LoVo (cell line): ENCODE measurements at regions not wholly inside any gene's neighbourhood (a gene's known extent, or its start where the extent isn't known, plus 50 kb on each side); places are given as distances from the start of the nearest gene placed in this dataset.

Experiments
- DNase-seq: peaks from one replicate; pipeline ENCODE4 v3.0.0-alpha.2; 2016; ENCODE audit warnings: low spot score

DNA sequence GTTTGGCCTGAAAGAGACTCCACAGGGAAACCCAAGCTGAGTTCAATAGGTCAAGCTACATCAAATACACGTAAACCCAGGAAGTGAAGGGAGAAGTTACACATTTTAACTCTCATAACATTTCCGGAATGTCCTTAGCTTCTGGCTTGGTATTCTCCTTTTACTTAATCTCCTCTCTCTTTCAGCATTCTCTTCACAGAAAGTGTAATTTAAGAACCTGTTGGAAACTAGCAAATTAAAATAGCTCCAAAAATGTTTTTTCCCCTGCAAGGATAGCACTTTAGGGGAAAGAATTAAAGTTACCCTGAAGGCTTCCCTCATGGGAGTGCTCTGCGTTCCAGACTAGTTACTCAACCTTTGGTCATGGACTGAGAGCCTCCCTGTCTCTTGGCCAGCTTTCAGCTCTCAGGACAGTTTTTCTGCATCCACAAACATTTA, 292.7 kb upstream of the TARS1 start:
- no peak for DNase-seq

DNA sequence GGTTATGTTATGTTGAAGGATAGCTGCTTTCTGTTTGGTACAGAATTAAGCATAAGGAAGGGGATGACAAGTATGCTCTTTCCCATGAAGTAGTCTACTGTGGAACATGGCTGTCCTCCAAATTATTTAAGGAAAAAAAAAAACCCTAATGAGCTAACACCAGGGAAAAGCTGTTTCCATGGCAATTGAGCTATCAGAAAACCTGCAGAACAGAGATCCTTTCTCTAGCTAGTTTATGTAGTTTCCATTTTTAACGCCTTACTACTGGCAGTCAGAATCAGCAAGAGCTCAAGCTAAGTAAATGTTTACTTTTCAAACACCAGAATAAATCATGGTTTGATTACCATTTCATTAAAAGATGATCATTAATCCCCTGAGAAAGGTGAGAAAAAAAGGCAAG, 287.4 kb upstream of the TARS1 start:
- DNase-seq: no peak

DNA sequence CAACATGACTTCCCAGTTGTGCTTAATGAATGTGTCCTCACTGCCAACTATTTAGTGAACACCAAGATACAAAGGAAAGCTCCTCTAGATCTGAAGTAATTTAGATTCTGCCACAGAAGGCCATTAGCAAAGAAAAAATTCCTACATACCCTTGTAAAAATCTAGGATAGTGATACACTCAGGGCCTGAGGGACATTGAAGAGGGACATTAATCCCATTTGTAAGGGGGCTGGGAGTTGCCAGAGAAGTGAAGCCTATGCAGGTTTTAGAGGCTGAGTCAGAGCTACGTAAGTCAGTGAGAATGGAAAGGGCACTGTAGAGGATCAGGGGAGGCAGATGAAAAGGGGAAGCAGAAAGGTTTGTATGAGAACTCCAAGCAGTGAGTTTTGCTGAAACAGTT, 286.9 kb upstream of the TARS1 start:
- DNase-seq: no peak

DNA sequence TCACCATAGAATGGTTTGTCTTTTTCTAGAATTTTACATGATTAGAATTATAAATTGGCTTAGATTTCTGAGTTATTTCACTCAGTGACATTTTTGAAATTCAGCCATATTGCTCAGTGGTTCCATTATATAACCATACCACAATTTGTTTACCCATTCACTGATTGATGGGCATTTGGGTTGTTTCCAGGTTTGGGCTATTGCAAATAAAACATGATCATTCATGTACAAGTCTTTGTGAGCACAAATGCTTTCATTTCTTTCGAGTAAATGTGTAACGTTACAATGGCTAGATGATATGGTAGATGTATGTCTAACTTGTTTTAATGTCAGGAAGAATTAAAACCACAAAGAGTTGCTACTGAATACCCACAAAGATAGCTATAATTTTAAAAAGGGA, 279.9 kb upstream of the TARS1 start:
- DNase-seq: no peak

DNA sequence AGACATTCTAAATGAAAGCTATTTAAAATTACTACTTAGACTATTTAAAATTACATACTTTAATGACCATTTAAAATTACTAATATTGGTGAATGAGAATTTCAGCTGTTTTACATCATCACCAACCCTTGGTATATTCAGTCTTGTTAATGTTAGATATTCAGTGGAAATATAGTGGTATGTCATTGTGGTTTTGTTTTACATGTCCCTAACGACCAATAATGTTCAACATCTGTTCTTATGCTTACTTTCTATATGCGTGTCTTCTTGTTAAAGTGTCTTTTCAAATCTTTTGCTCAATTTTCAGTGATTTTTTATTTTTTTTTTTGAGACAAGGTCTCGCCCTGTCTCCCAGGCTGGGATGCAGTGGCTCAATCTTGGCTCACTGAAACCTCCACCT, 279.3 kb upstream of the TARS1 start:
- DNase-seq: no peak

DNA sequence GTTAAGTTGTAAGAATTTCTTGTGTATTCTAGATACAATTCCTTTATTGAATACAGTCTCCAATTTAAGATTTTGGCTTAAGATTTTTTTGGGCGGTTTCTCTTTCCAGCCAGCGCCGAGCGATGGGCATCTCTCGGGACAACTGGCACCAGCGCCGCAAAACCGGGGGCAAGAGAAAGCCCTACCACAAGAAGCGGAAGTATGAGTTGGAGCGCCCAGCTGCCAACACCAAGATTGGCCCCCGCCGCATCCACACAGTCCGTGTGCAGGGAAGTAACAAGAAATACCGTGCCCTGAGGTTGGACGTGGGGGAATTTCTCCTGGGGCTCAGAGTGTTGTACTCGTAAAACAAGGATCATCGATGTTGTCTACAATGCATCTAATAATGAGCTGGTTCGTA, 278.7 kb upstream of the TARS1 start:
- DNase-seq: no peak

DNA sequence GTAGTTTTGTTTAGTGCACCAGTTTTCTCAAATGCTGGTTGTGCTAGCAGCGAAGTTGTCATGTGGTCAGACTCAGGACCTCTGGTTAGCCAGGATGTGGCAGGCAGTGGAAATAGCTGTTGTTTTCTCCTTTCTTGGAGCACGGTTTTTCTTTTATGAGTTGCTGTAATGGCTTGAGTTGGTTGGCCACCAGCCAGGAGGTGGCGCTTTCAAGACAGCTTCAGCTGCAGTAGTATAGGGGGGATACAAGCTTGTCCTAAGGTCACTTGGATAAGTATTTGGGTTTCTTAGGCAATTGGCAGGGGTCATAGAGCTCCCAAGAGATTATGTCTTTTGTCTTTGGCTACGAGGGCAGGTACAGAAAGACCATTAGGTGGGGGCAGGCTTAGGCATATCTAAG, 274.2 kb upstream of the TARS1 start:
- DNase-seq: no peak

DNA sequence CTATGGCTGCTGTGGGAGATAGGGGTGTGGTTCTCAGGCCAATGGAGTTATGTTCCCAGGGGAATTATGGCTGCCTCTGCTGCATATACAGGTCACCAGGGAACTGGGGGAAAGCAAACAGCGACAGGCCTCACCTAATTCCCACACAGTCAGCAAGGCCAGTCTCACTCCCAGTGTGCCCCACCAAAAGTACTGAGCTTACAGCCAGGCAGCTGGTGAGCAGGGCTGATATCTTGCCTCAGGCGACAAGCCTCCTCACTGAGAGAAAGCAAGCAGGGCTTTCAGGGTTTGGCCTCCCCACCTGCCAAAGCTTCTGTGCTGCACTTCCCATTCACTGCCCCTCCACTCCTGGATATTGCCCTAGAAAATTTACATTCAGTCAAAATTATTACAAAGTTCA, 273.8 kb upstream of the TARS1 start:
- DNase-seq: no peak

DNA sequence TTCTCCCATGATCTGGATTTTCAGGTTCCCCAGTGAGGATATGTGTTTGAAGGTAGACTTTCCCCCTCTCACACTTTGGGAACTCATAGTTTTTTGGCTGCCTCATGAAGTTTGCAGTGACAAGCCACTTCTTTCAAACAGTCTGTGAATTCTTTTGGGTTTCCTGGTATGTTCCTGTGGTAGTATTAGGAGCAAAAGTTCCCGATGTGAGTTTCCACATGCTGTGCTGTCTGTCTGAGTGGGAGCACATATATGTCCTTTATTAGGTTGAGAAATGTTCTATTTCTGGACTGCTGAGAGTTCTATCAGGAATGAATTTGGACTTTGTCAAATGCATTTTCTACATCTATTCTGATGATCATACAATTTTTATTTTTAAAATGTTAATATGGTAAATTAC, 273.2 kb upstream of the TARS1 start:
- no peak for DNase-seq

DNA sequence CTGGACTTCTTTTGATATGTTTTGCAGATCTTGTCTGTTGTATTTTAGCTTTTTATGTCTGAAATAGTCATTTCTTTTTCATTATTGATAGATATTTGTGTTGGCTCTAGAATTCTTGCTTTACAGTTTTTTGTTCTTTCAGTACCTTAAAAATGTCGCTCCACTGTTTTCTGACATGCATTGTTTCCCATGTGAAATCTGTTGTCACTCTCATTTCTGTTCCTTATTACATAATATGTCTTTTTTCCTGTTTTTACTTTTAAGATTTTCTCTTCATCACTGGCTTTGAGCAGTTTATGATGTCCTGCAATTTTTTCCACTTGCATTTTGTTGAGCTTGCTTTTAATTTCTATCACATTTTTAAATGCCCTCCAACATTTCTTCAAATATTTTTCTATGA, 270.4 kb upstream of the TARS1 start:
- DNase-seq: no peak

DNA sequence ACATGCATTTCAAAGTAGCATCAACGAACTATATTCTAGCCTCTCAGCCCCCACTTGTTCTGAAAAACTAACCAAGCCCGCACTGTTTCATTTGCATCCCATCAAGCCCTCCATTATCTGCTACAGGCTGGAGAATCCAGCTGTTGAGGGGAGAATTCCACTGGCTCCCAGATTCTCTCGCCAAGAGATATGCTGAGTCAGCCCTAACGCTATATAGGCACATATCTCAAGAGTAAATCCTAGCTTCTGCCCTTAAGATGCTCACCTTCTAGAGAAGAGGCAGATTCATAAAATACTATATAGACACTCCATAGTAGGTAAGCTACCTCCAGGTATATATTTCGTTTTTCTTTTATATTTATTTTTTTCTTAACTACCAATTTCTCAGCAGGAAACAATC, 266.4 kb upstream of the TARS1 start:
- DNase-seq: no peak

DNA sequence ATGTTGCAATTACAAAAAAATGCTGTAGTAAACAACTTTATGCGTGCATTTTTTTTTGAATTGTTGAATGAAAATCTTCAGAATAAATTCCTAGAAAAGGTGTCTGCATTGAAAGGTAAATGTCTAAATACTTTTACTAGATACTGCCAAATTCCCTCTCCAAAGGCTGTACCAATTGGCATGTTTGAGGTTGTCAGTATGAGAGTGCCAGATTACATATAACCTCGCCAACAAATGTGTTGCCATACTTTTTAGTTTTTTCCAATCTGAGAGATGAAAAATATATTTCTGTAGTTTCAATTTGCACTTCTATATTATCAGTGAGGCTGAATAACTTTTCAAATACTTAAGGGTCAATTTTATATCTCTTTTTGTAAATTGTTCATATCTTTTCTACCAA, 261.5 kb upstream of the TARS1 start:
- DNase-seq: no peak

DNA sequence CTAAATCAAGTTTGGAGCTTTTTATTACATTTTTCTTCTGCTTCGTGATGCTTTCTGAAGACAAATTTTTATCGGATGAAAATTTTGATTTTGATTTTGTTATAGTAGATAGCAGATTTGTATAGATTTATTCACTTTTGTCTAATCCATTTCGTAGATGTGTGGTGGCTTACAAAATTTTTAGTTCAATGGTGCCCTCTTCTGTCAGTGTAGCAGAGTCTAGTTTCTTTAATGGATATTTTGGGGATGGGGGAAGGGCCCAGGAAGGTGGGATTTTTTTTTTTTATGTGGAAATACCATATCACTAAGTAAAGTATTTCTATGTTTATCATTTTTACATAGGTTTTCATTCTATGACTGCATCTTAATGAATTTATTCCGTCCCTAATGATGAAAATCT, 259.9 kb upstream of the TARS1 start:
- no peak for DNase-seq

DNA sequence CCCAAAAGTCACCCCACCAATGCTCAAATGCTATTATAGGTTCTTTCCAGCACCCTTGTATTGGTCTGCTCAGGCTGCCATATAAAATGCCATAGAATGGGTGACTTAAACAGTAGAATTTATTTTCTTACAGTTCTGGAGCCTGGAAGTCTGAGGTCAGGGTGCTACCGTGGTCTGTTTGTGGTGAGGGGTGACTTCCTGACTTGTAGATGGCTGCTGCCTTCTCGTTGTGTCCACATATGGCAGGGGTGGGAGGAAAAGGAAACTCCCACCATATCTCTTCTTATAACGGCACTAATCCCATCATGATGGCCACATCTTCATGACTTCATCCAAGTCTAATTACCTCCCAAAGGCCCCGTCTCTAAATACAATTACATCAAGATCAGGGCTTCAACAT, 257.8 kb upstream of the TARS1 start:
- DNase-seq: no peak

DNA sequence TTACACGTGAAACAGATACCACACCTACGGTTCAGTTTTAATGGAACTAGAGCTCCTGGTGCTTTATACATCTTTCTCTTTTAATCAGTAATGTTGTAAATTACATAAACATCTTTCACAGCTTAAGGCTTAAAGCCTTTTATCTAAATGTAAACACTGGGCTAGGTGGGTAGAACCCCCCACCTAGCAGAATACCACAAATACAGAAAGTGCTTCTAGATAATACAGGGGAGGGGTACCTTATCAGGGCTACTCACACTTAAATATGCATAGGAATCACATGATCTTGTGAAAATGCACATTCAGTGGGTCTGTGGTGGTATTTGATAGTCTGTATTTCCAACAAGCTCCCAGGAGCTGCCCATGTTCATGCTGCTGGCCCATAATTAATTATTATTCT, 256.4 kb upstream of the TARS1 start:
- DNase-seq: no peak

DNA sequence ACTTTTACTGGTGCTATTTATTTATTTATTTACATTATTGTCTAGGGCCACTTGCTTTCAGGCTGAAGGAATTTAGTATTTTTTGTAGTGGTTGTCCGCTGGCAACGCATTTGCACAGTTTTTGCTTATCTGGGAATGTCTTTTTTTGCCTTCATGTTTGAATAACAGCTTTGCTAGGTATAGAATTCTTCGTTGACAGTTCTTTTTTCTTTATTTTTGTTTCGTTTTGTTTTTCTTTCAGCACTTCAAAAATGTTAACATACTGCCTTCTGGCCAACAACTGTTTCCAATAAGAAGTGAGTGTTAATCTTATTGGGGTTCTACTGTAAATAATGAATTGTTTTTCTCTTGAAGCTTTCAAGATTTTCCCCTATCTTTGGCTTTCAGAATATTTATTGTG, 252.7 kb upstream of the TARS1 start:
- no peak for DNase-seq

DNA sequence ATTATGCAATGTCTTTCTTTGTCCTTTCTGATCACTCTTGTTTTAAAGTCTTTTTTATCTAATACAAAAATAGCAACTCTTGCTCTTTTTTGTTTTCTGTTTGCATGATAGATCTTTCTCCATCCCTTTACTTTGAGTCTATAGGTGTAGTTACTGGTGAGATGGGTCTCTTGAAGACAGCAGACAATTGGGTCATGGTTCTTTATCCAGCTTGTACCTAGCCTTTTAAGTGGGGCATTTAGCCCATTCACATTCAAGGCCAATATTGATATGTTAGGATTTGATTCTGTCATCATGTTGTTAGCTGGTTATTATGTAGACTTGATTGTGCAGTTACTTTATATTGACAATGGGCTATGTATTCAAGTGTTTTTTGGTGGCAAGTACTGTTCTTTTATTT, 245.9 kb upstream of the TARS1 start:
- no peak for DNase-seq

DNA sequence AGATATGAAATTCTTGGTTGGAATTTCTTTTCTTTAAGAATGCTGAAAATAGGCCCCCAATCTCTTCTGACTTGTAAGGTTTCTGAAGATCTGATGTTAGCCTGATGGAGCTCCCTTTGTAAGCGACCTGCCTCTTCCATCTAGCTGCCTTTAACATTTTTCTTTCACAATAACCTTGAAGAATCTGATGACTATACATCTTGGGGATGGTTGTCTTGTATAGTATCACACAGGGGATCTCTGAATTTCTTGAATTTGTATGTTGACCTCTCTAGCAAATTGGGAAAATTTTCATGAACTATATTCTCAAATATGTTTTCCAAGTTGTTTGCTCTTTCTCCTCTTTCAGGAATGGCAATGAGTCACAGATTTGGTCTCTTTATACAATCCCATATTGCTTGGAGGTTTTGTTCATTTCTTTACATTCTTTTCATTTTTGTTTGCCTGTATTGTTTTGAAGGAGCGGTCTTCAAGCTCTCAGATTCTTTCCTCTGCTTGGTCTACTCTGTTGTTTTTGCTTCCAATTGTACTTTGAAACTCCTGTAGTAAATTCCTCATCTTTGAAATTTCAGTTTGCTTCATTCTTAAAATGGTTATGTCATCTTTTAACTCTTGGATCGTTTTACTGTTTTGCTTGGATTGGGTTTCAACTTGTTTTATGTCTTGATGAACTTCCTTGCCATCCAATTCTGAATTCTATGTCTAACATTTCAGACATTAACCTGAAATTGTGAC, 245.2 kb upstream of the TARS1 start:
- DNase-seq: no peak

DNA sequence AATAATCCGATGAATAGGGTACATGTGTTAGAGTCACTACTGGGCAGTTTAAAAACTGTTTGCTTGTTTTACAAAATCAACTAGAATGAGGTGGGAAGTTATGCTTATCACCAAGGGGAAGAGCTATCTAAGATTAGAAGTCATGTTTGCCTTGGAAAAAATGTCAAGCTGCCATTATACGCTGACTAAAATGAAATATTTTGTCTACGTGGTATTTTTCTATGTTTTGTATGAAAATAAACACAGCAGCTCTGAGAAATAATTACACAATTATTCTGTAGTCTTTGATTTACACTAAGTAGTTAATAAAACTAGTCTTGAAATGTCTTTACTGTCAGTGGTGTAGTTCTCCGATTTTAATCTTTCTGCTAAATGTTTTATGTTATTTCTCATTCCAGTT, 241.9 kb upstream of the TARS1 start:
- no peak for DNase-seq

DNA sequence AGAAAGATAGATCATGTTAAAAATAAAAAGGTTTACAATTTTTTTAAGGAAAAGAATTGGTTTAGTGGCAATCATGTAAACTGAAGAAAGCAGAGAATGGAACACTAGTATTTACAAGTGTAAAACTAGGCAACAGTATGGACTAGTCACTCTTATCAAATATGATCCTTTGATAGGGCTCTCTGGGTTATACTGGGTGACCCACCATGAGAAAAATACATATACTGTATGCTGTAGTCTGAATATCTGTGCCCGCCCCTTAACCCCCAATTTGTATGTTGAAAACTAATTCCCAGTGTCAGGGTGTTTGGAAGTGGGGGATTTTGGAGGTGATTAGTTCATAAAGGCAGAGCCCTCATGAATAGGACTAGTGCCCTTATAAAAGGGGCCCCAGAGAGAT, 236.8 kb upstream of the TARS1 start:
- DNase-seq: no peak

DNA sequence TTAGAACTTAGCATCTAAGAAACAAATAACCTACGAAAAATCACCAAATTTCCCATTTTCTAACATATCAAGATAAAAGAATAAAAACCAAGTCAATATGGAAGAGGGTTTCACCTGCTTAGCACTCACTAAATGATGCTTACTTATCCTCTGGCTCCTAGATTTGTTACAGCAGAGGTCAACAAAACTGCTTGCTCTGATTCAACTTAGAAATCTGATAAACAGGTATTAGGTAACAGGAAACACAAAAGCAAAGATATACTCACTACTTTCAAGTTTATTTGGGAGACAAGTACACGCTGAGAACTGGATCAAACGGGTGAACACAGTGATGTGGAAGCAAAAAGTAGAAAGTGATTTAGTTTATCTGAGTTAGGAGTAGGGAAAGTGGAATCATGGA, 235.7 kb upstream of the TARS1 start:
- no peak for DNase-seq

DNA sequence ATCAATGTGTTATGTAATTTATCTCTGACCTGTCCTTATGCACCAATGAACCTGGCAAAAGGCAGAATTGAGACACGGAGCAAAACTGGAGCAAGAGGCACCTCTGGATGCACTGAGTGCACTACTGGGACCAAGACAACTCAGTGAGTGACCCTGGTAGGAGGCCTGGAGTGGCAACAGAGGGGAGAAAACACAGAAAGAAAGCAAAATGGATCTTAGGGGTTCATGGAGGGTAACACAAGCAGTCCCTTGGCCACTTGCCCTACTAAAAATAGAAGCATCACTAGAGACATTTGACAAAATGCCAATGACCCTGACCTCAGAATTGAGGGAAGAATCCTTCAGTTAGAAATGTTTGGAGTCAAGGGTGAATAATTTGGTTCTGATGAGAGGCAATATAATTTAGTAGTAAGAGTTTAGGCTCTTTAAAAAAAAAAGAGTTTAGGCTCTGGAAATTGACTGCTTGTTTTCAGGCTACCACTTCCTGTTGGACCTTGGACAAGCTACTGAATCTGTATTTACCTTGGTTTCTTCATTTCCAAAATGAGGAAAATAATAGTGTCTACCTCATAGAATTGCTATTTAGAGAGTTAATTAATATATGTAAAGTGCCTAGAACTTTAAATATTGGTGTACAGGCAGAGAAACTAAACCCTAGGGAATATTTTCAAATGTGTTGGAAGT, 234.9 kb upstream of the TARS1 start:
- DNase-seq: no peak

DNA sequence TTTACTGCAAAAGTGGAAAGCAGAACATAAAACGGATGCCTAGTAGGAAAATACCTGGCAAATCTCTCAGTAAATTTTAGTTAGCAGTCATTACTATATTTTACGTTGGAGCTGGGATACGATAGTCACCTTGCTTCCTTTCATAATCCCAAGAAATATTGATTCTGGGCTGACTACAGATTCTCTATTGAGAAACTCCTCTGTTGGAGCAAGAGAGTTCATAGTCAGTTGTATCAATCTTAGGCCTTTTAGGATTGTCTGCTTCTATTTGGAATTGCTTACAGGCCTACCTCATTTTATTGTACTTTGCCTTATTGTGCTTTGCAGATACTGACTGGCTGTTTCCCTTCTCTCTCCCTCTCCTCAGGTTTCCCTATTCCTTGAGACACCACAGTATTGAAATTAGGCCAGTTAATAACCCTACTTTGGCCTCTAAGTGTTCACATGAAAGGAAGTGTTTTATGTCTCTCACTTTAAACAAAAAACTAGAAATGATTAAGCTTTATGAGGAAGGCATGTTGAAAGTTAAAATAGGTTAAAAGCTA, 233.7 kb upstream of the TARS1 start:
- DNase-seq: no peak

DNA sequence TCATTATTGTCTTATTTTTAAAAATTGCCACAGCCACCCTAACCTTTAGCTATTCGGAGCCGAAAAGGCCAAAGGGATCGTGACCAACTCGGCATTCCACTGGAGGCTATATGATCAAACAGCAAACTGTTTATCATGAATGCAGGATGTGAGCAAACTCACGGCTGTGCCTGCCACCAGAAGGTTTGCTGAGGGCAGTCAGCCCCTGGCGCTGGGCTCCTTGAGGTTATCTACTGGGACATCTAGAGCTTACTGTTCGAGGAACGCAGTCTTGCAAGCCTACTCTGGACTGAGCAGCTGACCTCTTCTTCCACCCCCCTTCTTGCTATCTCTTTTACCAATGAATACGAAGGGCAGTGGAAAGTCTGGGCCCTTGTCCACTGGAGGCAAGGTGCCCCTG, 231.5 kb upstream of the TARS1 start:
- DNase-seq: no peak
